Spleen (tissue), 11 donors: ENCODE measurements at regions not wholly inside any gene's neighbourhood (a gene's known extent, or its start where the extent isn't known, plus 50 kb on each side); places are given as distances from the start of the nearest gene placed in this dataset.

Source experiments
- DNase-seq: peaks from one replicate; pipeline ENCODE4 v3.0.0-alpha.2; 2020
- H3K27ac ChIP-seq, 8 donors: fragments of 200-600 bp; sonication (generic) in 7 of 8; 1 replicate in 4 of 8; 2 replicates in 4 of 8; pipeline versions ENCODE4 v1.5.0 to v1.8.0; 2016 to 2021; ENCODE audit warnings: inconsistent platforms in 4 of 8, mild to moderate bottlenecking in 4 of 8, moderate library complexity in 1 of 8
- H3K27me3 ChIP-seq, 7 donors: fragments of 200-600 bp; sonication (generic) in 6 of 7; replicated peaks in 1 of 7; 1 replicate in 4 of 7; 2 replicates in 3 of 7; pipeline versions ENCODE4 v1.5.0 to v1.8.0; 2016 to 2021; ENCODE audit warnings: inconsistent platforms in 3 of 7, mild to moderate bottlenecking in 1 of 7
- H3K36me3 ChIP-seq, 6 donors: fragments of 200-600 bp; sonication (generic) in 5 of 6; 1 replicate in 4 of 6; 2 replicates in 2 of 6; pipeline versions ENCODE4 v1.5.0 to v1.8.0; 2016 to 2021; ENCODE audit warnings: inconsistent platforms in 2 of 6
- H3K4me1 ChIP-seq, 6 donors: fragments of 200-600 bp; sonication (generic) in 5 of 6; 1 replicate in 3 of 6; 2 replicates in 3 of 6; pipeline versions ENCODE4 v1.5.0 to v1.8.0; 2016 to 2021; ENCODE audit warnings: inconsistent platforms in 3 of 6
- H3K4me3 ChIP-seq, 8 donors: fragments of 200-600 bp; sonication (generic) in 7 of 8; 1 replicate in 4 of 8; 2 replicates in 4 of 8; pipeline versions ENCODE4 v1.5.0 to v1.8.0; 2016 to 2021; ENCODE audit warnings: inconsistent platforms in 4 of 8, mild to moderate bottlenecking in 4 of 8, moderate library complexity in 2 of 8
- H3K9me3 ChIP-seq, 8 donors: fragments of 200-600 bp; sonication (generic) in 7 of 8; 1 replicate in 4 of 8; 2 replicates in 4 of 8; pipeline versions ENCODE4 v1.5.0 to v1.8.0; 2016 to 2021; ENCODE audit warnings: inconsistent platforms in 4 of 8
- POLR2A ChIP-seq, 3 donors: fragments of 450-650 bp; IDR thresholded peaks; one replicate each; pipeline ENCODE4 v1.5.1; 2017; ENCODE audit warnings: antibody characterized with exemption in 3 of 3, mild to moderate bottlenecking in 1 of 3
- POLR2AphosphoS5 ChIP-seq, 3 donors: sonication (generic); formaldehyde crosslinking; IDR thresholded peaks; one replicate each; pipeline ENCODE4 v1.5.1; 2017; ENCODE audit warnings: antibody characterized with exemption in 3 of 3
- WGBS, 5 donors: extraction: QIAGEN DNeasy Blood & Tissue Kit in 3 of 5; methylation state at CpG; one replicate each; pipeline versions ENCODE4 v1.1.5 to v1.1.7; 2013 to 2018; 5-methylcytosine and 5-hydroxymethylcytosine counted together
- intact Hi-C: fragments of 100-400 bp; cut with DNase I; formaldehyde crosslinking; loops from one replicate; pipeline ENCODE4 v1.15.0; 2023; ENCODE audit warnings: low total_unique reads
- TF ChIP-seq, protein P1 (sequence below), 11 experiments: fragments of 200-600 bp in 7 of 11; fragments of 450-650 bp in 4 of 11; sonication (generic) in 4 of 11; IDR thresholded peaks in 8 of 11; conservative IDR thresholded peaks in 3 of 11; 1 replicate in 7 of 11; 2 replicates in 4 of 11; pipeline versions ENCODE4 v1.4.0 to v1.8.0; 2016 to 2021; ENCODE audit warnings: antibody characterized with exemption in 11 of 11, inconsistent platforms in 4 of 11, mild to moderate bottlenecking in 1 of 11
- donor health status: healthy with polysubstance abuse.
- donor health status: DM: no; HTN: no; CAD: no; lungs with moderate emphysema.
- donor health status: DM: no; HTN: no; CAD: no.
- donor health status: Bipolar disorder and iron deficiency.
- donor health status: healthy.
- donor health status: DM: no; HTN: no; CAD: no.
- donor health status: DM: yes; HTN: yes; CAD: no.

DNA sequence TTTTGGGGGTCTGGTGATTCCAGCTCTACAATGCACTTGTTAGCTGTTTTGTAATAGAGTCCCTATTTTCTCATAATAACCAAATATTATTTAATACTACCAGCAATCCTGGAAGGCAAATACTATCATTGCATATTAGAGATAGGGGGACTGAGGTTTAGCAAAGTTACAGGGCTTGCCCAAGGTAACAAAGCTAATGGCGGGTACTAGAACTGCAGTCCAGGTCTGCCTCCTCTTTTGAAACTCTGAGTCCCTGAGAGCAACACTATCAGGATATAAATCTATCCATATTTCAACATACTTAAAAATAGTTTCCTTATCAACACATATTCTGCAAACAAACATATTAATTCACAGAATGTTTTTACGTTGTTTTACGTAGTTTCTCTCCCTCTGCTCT lies 235.5 kb upstream of the ACVR2A start:
- no peak for TF ChIP-seq POLR2A (IDR thresholded peaks at IDR 0.05)
- TF ChIP-seq POLR2AphosphoS5 (IDR thresholded peaks at IDR 0.05): no peak
- TF ChIP-seq, protein P1, sequence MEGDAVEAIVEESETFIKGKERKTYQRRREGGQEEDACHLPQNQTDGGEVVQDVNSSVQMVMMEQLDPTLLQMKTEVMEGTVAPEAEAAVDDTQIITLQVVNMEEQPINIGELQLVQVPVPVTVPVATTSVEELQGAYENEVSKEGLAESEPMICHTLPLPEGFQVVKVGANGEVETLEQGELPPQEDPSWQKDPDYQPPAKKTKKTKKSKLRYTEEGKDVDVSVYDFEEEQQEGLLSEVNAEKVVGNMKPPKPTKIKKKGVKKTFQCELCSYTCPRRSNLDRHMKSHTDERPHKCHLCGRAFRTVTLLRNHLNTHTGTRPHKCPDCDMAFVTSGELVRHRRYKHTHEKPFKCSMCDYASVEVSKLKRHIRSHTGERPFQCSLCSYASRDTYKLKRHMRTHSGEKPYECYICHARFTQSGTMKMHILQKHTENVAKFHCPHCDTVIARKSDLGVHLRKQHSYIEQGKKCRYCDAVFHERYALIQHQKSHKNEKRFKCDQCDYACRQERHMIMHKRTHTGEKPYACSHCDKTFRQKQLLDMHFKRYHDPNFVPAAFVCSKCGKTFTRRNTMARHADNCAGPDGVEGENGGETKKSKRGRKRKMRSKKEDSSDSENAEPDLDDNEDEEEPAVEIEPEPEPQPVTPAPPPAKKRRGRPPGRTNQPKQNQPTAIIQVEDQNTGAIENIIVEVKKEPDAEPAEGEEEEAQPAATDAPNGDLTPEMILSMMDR (IDR thresholded peaks at IDR 0.05 in 8 of 11, conservative IDR thresholded peaks at IDR 0.05 in 3 of 11): no peak
- Histone ChIP-seq H3K9me3 (no peaks in the 10 kb centered on the region), H3K4me1 (no peaks in the 10 kb centered on the region), H3K36me3 (no peaks in the 10 kb centered on the region), H3K27me3 (no peaks in the 10 kb centered on the region), H3K27ac (no peak overlapping the region), H3K4me3 (no peak overlapping the region)
- intact Hi-C loops: no loop called here
- WGBS, 5 donors: 88 to 97% (median 95%) methylated on average over 3 of the region's 3 CpGs
- no peak for DNase-seq

- no peak overlapping the region for H3K27ac ChIP-seq
- H3K4me3 ChIP-seq: no peak overlapping the region
- H3K27me3 ChIP-seq: no peaks in the 10 kb centered on the region
- no peak for DNase-seq
- no peaks in the 10 kb centered on the region for H3K9me3 ChIP-seq
- H3K36me3 ChIP-seq: no peaks in the 10 kb centered on the region
- intact Hi-C loops: no loop called here
- H3K4me1 ChIP-seq: no peaks in the 10 kb centered on the region
- TF ChIP-seq POLR2AphosphoS5 (IDR thresholded peaks at IDR 0.05) (no peak), POLR2A (IDR thresholded peaks at IDR 0.05) (no peak)
- TF ChIP-seq, protein P1 (IDR thresholded peaks at IDR 0.05 in 8 of 11, conservative IDR thresholded peaks at IDR 0.05 in 3 of 11): no peak
- WGBS, 5 donors: 87 to 96% (median 90%) methylated on average over 3 of the region's 3 CpGs
These were observed 237.4 kb upstream of the ACVR2A start for GRCh38 chr2:147607379-147607778.

DNA sequence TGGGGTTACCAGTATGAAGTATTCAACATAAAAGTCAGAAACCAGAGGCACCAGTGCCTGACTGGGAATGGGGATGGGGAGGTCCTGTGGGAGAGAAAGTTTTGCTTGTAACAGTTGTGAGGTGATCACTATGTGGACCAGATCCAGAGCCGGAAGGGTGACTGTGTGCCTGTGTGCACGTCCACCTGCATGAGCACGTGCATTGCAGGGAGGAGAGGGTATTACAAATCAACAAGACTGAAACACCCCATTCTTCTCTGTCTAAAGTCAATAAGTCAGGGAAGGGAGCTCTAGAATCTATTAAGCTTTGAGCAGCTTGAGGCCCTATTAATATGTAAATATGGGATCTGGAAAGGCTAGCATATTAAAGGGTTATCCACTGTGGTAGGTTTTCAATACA lies 241.0 kb upstream of the ACVR2A start:
- Histone ChIP-seq H3K36me3 (no peaks in the 10 kb centered on the region), H3K27ac (no peak overlapping the region), H3K4me3 (no peak overlapping the region), H3K4me1 (no peaks in the 10 kb centered on the region), H3K27me3 (no peaks in the 10 kb centered on the region), H3K9me3 (no peaks in the 10 kb centered on the region)
- no peak for DNase-seq
- WGBS, 5 donors: 62 to 90% (median 72%) methylated on average over 3 of the region's 3 CpGs
- intact Hi-C loops: no loop called here
- TF ChIP-seq, protein P1 (IDR thresholded peaks at IDR 0.05 in 8 of 11, conservative IDR thresholded peaks at IDR 0.05 in 3 of 11): no peak
- TF ChIP-seq POLR2AphosphoS5 (IDR thresholded peaks at IDR 0.05): no peak
- no peak for TF ChIP-seq POLR2A (IDR thresholded peaks at IDR 0.05)

- intact Hi-C loops: no loop called here
- Histone ChIP-seq H3K9me3 (no peaks in the 10 kb centered on the region), H3K27me3 (no peaks in the 10 kb centered on the region), H3K27ac (no peak overlapping the region), H3K4me1 (no peaks in the 10 kb centered on the region), H3K36me3 (no peaks in the 10 kb centered on the region), H3K4me3 (no peak overlapping the region)
- DNase-seq: no peak
- TF ChIP-seq POLR2A (IDR thresholded peaks at IDR 0.05): no peak
- no peak for TF ChIP-seq POLR2AphosphoS5 (IDR thresholded peaks at IDR 0.05)
- TF ChIP-seq, protein P1 (IDR thresholded peaks at IDR 0.05 in 8 of 11, conservative IDR thresholded peaks at IDR 0.05 in 3 of 11): no peak
- WGBS, 5 donors: 87 to 96% (median 92%) methylated on average over 1 of the region's 1 CpG
These were observed 241.4 kb upstream of the ACVR2A start for GRCh38 chr2:147603447-147603846.
